Common myeloid progenitor, CD34-positive (primary cell): ENCODE measurements at regions not wholly inside any gene's neighbourhood (a gene's known extent, or its start where the extent isn't known, plus 50 kb on each side); places are given as distances from the start of the nearest gene placed in this dataset.

ENCODE experiments used
- CTCF ChIA-PET: fragments of 350-600 bp; sonication (Branson Sonifier 250); formaldehyde crosslinking; loops from one replicate; lab custom pipeline; 2021; ENCODE audit warnings: antibody characterized with exemption; lab: Charles Lee
- POLR2A ChIA-PET: fragments of 350-600 bp; sonication (Branson Sonifier 250); formaldehyde crosslinking; loops from one replicate; lab custom pipeline; 2021; ENCODE audit warnings: antibody characterized with exemption; lab: Charles Lee
- DNase-seq, 3 donors: peaks; one replicate each; pipeline versions ENCODE4 v3.0.0 to v3.0.0-alpha.2; 2013
- H3K27ac ChIP-seq, 2 experiments: 1 replicate in 1 of 2; 2 replicates in 1 of 2; pipeline ENCODE4 v1.7.0; 2013; ENCODE audit warnings: inconsistent platforms in 2 of 2, low read length in 2 of 2, mild to moderate bottlenecking in 2 of 2, low read depth in 1 of 2, moderate library complexity in 1 of 2; ENCODE audit not compliant: severe bottlenecking in 2 of 2, insufficient read depth in 1 of 2, poor library complexity in 1 of 2
- H3K27me3 ChIP-seq, 5 experiments: replicated peaks in 2 of 5; 1 replicate in 3 of 5; 2 replicates in 2 of 5; pipeline versions ENCODE4 v1.6.1 to v1.7.0; 2013; ENCODE audit warnings: low read length in 4 of 5, mild to moderate bottlenecking in 2 of 5, moderate library complexity in 2 of 5, inconsistent platforms in 1 of 5; ENCODE audit not compliant: insufficient read depth in 5 of 5, control insufficient read depth in 4 of 5
- H3K36me3 ChIP-seq, 4 experiments: 1 replicate in 2 of 4; 2 replicates in 2 of 4; pipeline versions ENCODE4 v1.6.1 to v1.7.0; 2013; ENCODE audit warnings: low read length in 3 of 4, control low read depth in 1 of 4, mild to moderate bottlenecking in 1 of 4; ENCODE audit not compliant: control insufficient read depth in 4 of 4, insufficient read depth in 4 of 4
- H3K4me1 ChIP-seq, 4 experiments: 1 replicate in 3 of 4; 2 replicates in 1 of 4; pipeline versions ENCODE4 v1.6.1 to v1.7.1; 2013; ENCODE audit warnings: low read length in 3 of 4, mild to moderate bottlenecking in 3 of 4, control low read depth in 1 of 4, inconsistent platforms in 1 of 4, moderate library complexity in 1 of 4; ENCODE audit not compliant: control insufficient read depth in 4 of 4, insufficient read depth in 4 of 4; ENCODE audit errors: control extremely low read depth in 1 of 4
- H3K4me3 ChIP-seq, 7 experiments: 1 replicate in 4 of 7; 2 replicates in 3 of 7; pipeline versions ENCODE4 v1.5.1 to v1.7.0; 2013; ENCODE audit warnings: mild to moderate bottlenecking in 7 of 7, low read length in 6 of 7, moderate library complexity in 6 of 7, inconsistent platforms in 2 of 7, low read depth in 2 of 7, control low read depth in 1 of 7; ENCODE audit not compliant: insufficient read depth in 4 of 7, control insufficient read depth in 1 of 7; ENCODE audit errors: extremely low read depth in 1 of 7
- H3K9me3 ChIP-seq, 5 experiments: 1 replicate in 4 of 5; 2 replicates in 1 of 5; pipeline versions ENCODE4 v1.6.1 to v1.7.1; 2013; ENCODE audit warnings: low read length in 4 of 5, mild to moderate bottlenecking in 2 of 5, inconsistent platforms in 1 of 5, low read depth in 1 of 5, moderate library complexity in 1 of 5; ENCODE audit not compliant: control insufficient read depth in 4 of 5, insufficient read depth in 2 of 5; ENCODE audit errors: control extremely low read depth in 1 of 5
- WGBS: methylation state at CpG from one replicate; pipeline ENCODE4 v1.1.5; 2013; ENCODE audit not compliant: insufficient coverage; 5-methylcytosine and 5-hydroxymethylcytosine counted together

DNA sequence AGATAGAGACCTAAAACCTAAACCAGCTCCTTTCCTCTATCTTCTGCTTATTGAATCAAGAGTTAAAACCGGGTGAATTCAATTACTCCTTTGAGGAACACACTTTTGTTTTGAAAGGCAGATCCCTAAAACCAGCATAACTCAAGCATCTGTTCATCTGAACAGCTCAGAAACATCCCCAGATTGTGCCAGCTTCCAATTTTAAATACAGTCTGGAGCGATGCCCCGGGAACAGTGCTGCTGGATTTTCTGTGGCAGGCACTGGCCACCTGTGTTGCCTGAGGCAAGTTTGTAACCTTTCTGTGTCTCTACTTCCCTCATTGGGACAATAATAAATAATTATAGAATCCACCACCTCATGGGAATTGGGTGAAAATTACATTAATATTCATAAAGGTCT, 281.4 kb upstream of the NFE2L3 start:
- ChIA-PET POLR2A (no interaction called here), CTCF (interaction anchor here (0.9 kb wide), 1 partner anchor 26 kb away, joined by 3 read pairs; no protein-coding TSS in a partner anchor)
- no peaks in the 10 kb centered on the region for H3K36me3 ChIP-seq
- no peaks in the 10 kb centered on the region for H3K4me1 ChIP-seq
- H3K27ac ChIP-seq: no peak overlapping the region
- H3K4me3 ChIP-seq: no peak overlapping the region
- 100% methylated on average over 3 of the region's 3 CpGs for WGBS
- peaks cover 0 to 2% (median 0%) of the 10 kb centered on the region in 5 experiments for H3K9me3 ChIP-seq
- peaks cover 21 to 97% (median 33%) of the 10 kb centered on the region in 5 experiments for H3K27me3 ChIP-seq
- DNase-seq: no peak

DNA sequence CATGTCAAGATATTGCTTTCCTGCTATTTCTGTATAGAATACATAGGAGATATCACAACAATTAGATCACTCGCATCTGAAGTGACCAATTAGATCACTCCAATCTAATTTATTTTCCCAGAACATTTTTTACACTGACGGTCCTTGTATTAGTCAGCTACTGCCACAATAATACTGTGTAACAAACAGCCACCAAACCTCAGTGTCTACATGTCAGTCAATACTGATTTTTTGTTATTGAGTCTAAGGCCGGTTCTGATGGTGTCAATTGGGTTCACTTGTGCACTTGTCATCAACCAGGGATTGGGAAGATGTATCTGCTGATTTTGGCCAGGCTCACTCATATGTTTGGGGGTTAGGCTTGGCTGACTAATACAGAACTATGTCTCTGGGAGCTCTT, 275.9 kb upstream of the NFE2L3 start:
- no peak for DNase-seq
- POLR2A ChIA-PET: no interaction called here
- WGBS: 100% methylated on average over 3 of the region's 3 CpGs
- Histone ChIP-seq H3K27ac (no peak overlapping the region), H3K9me3 (peaks cover 0 to 4% (median 2%) of the 10 kb centered on the region in 5 experiments), H3K36me3 (no peaks in the 10 kb centered on the region), H3K27me3 (peaks cover 2 to 68% (median 24%) of the 10 kb centered on the region in 5 experiments), H3K4me3 (no peak overlapping the region), H3K4me1 (no peaks in the 10 kb centered on the region)
- CTCF ChIA-PET: no interaction called here

GRCh38 chr7:25877802-25878789, 273.9 kb upstream of the NFE2L3 start:
- ChIA-PET CTCF (interaction anchor here (1.2 to 7.4 kb wide), 3 partner anchors 13 to 1275 kb away, joined by 3 to 43 read pairs (median 5); no protein-coding TSS in a partner anchor), POLR2A (no interaction called here)
- Histone ChIP-seq H3K36me3 (no peaks in the 10 kb centered on the region), H3K4me3 (no peak overlapping the region), H3K27me3 (peaks cover 0 to 66% (median 20%) of the 10 kb centered on the region in 5 experiments), H3K27ac (no peak overlapping the region), H3K4me1 (no peaks in the 10 kb centered on the region), H3K9me3 (peaks cover 0 to 4% (median 2%) of the 10 kb centered on the region in 5 experiments)
- DNase-seq: peak in 1 of 3 donors; percentile 10
- 98% methylated on average over 6 of the region's 9 CpGs for WGBS

DNA sequence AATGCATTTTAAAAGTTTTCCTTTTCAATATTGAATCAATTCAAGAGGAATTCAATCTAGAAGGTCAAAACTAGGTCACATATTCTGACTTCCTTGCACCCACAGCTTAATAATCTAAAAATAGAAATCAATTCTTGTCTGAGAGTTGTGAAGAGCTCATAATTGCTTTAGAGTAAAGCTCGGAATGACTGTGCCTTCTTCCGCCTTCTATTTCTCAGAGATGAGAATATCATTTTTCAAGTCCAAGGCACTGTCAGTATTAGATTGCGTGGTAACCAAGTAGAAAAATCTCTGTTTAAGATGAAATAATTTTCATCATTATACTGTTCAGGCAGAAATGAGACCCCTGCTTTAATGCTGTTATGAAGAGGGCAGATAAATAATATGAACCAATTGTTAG, 272.2 kb upstream of the NFE2L3 start:
- no peak overlapping the region for H3K27ac ChIP-seq
- ChIA-PET POLR2A (no interaction called here), CTCF (interaction anchor here (0.7 to 7.4 kb wide), 5 partner anchors 13 to 1033 kb away, joined by 3 to 43 read pairs (median 4); no protein-coding TSS in a partner anchor)
- no CpG with 5 or more reads among the region's 3 CpGs for WGBS
- DNase-seq: no peak
- no peaks in the 10 kb centered on the region for H3K4me1 ChIP-seq
- peaks cover 0 to 63% (median 24%) of the 10 kb centered on the region in 5 experiments for H3K27me3 ChIP-seq
- no peaks in the 10 kb centered on the region for H3K36me3 ChIP-seq
- H3K4me3 ChIP-seq: no peak overlapping the region
- H3K9me3 ChIP-seq: peaks cover 0 to 4% (median 2%) of the 10 kb centered on the region in 5 experiments

- Histone ChIP-seq H3K4me1 (peaks cover 0 to 1% (median 0%) of the 10 kb centered on the region in 4 experiments), H3K36me3 (no peaks in the 10 kb centered on the region), H3K27me3 (peaks cover 0 to 49% (median 22%) of the 10 kb centered on the region in 5 experiments), H3K4me3 (no peak overlapping the region), H3K27ac (no peak overlapping the region), H3K9me3 (no peaks in the 10 kb centered on the region)
- 95% methylated on average over 7 of the region's 14 CpGs for WGBS
- POLR2A ChIA-PET: interaction anchor here (0.6 kb wide), 1 partner anchor 11 kb away, joined by 3 read pairs; no protein-coding TSS in a partner anchor
- DNase-seq: no peak
- CTCF ChIA-PET: interaction anchor here (7.4 kb wide), 1 partner anchor 12 kb away, joined by 43 read pairs; no protein-coding TSS in a partner anchor
Observed at GRCh38 chr7:25881317-25882037, 270.5 kb upstream of the NFE2L3 start.

- DNase-seq: no peak
- no peak overlapping the region for H3K27ac ChIP-seq
- 98% methylated on average over 11 of the region's 13 CpGs for WGBS
- ChIA-PET POLR2A (no interaction called here), CTCF (interaction anchor here (7.4 kb wide), 1 partner anchor 11 kb away, joined by 43 read pairs; no protein-coding TSS in a partner anchor)
- H3K27me3 ChIP-seq: peaks cover 0 to 46% (median 18%) of the 10 kb centered on the region in 5 experiments
- H3K36me3 ChIP-seq: no peaks in the 10 kb centered on the region
- H3K9me3 ChIP-seq: no peaks in the 10 kb centered on the region
- no peak overlapping the region for H3K4me3 ChIP-seq
- H3K4me1 ChIP-seq: peaks cover 0 to 7% (median 1%) of the 10 kb centered on the region in 4 experiments
Observed at GRCh38 chr7:25882151-25882773, 269.7 kb upstream of the NFE2L3 start.
